Body of pancreas (tissue), 4 donors: ENCODE measurements at regions not wholly inside any gene's neighbourhood (a gene's known extent, or its start where the extent isn't known, plus 50 kb on each side); places are given as distances from the start of the nearest gene placed in this dataset.

ENCODE experiments used
- POLR2A ChIP-seq, 3 donors: fragments of 450-650 bp; IDR thresholded peaks; one replicate each; pipeline ENCODE4 v1.6.1; 2016; ENCODE audit warnings: antibody characterized with exemption in 3 of 3, mild to moderate bottlenecking in 2 of 3
- TF ChIP-seq, protein P1 (sequence below), 7 experiments: fragments of 450-650 bp in 4 of 7; fragments of 200-600 bp in 3 of 7; sonication (generic) in 3 of 7; IDR thresholded peaks; one replicate each; pipeline ENCODE4 v1.5.1; 2016 to 2019; ENCODE audit warnings: antibody characterized with exemption in 7 of 7

DNA sequence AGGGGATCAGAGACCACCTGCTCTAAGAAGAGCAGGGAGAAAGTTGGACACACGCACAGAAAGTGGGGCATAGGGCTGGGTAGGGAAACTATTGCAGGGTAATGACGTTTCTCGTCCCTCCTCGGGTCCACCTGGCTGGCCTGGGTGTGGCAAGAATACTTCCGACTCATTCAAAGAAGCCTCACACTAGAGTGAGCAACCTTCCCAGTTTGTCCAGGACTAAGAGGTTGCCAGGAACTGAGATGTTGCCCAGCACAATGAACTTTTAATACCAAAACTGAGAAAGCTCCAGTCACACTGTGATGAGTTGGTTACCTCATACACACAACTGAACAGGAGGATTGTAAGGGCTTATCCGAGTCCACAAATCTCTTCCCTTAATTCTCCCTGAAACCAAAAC, 74.5 kb upstream of the ADGRF1 start:
- TF ChIP-seq, protein P1, sequence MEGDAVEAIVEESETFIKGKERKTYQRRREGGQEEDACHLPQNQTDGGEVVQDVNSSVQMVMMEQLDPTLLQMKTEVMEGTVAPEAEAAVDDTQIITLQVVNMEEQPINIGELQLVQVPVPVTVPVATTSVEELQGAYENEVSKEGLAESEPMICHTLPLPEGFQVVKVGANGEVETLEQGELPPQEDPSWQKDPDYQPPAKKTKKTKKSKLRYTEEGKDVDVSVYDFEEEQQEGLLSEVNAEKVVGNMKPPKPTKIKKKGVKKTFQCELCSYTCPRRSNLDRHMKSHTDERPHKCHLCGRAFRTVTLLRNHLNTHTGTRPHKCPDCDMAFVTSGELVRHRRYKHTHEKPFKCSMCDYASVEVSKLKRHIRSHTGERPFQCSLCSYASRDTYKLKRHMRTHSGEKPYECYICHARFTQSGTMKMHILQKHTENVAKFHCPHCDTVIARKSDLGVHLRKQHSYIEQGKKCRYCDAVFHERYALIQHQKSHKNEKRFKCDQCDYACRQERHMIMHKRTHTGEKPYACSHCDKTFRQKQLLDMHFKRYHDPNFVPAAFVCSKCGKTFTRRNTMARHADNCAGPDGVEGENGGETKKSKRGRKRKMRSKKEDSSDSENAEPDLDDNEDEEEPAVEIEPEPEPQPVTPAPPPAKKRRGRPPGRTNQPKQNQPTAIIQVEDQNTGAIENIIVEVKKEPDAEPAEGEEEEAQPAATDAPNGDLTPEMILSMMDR (IDR thresholded peaks at IDR 0.05) = no peak
- no peak for TF ChIP-seq POLR2A (IDR thresholded peaks at IDR 0.05)
